GM18505 (cell line): ENCODE measurements at regions not wholly inside any gene's neighbourhood (a gene's known extent, or its start where the extent isn't known, plus 50 kb on each side); places are given as distances from the start of the nearest gene placed in this dataset.

Experiments
- ATAC-seq: cut with Tn5 transposase; IDR thresholded peaks from one replicate; pipeline ENCODE4 v1.9.1; 2021; ENCODE audit not compliant: unreplicated experiment
- POLR2A ChIP-seq: IDR thresholded peaks from 4 replicates; pipeline ENCODE4 v1.6.1; 2011; ENCODE audit warnings: borderline replicate concordance; ENCODE audit not compliant: insufficient read depth, insufficient read length; ENCODE audit errors: extremely low read depth

DNA sequence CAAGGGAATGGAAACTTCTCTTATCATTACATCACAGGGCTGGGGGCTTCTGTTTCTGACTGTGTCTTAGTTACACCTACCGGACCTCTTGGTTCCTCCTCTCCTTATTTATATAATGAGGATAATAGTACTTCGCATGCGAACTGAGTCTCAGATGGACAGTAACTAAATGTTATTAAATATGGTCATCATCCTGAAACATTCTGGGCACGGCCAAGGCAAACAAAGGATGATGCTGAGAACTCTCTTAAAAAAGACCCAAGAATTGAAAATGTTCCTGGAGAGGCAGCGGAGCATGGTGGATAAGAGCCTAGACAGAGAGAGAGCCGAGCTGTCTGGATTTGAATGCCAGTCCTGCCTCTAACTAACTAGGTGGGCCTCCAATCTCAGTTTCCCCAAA is 119.8 kb upstream of the SASH1 start:
- ATAC-seq: no peak

DNA sequence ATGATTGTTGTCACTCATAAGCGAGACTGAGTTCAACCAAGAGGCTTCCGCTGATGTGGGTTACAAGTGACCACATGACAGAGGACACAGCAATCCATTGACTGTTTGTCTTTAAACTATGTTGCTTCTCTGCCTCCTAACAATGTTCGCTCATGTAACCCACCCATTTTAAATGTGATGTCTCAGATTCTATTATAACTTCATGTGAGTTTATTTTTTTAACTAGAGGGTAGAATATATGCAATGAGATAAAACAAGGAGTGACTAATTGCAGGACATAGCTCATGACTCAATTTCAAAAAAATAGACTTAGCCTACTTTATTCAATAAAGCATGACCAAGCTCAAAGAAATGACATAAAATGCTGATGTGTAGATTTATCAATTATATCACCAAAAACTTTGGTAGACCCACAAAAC is 119.2 kb upstream of the SASH1 start:
- TF ChIP-seq POLR2A: no peak
- no peak for ATAC-seq

More for the DNA sequence above, 119.8 kb upstream of the SASH1 start:
- TF ChIP-seq POLR2A: no peak

- no peak for ATAC-seq
- TF ChIP-seq POLR2A: no peak
Measured at GRCh38 chr6:148225871-148226270, 116.8 kb upstream of the SASH1 start.

DNA sequence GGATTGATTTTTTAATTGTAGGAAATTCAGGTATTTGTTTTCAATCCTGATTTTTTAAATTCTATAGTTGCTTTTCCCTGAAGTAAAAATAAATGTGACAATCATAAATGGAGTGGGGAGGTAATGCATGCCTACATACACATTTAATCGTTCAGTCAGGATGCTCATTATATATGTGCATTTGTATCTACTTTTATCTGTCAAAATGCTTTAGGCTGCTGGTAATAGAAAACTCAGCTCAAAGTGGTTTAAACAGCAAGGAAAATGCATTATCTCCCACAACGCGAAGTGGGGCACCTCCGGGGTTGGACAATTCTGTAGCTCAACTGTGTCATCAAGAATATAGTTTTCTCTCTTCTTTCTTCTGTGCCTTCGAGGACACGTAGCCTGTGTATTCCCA is 116.4 kb upstream of the SASH1 start:
- no peak for ATAC-seq
- no peak for TF ChIP-seq POLR2A

DNA sequence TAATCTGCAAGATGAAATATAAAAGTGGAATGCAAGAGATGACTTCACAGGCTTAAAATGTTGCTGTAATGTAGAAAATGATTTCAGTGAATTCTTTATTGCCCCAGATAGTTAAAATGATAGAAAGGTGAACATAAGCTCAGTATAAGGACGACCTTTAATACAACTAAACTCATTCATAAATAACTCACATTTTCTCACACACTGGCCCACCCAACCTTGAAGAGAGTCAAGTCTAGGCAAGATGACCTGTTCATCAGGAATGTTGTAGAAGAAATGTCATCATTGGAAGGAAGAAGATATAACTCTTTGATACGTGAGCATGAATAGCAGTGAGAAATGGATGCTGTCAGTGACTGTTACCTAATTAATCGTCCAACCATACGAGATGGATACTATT is 111.1 kb upstream of the SASH1 start:
- no peak for ATAC-seq
- no peak for TF ChIP-seq POLR2A

GRCh38 chr6:148235446-148235845 is 107.2 kb upstream of the SASH1 start:
- no peak for ATAC-seq
- TF ChIP-seq POLR2A: no peak

GRCh38 chr6:148238713-148239112 is 103.9 kb upstream of the SASH1 start:
- no peak for ATAC-seq
- no peak for TF ChIP-seq POLR2A

DNA sequence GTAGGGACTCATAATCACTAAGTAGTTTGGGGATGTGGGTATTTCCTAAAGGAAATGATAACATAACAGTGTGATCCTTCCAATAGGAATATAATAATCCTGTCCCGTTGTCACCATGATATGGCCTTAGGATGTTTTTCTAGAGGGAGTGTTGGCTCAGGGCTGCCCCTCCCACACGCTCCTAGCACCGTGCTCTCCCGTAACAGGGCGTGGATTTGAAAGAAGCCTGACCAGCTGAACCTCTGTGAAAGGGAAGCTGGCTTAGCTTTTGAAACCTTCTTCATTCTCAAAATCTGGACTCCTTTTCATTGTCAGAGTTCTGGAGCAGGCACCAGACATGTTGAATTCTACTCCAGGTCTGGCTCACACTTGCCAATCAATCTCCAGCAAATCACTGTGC is 103.4 kb upstream of the SASH1 start:
- no peak for TF ChIP-seq POLR2A
- ATAC-seq: no peak

- ATAC-seq: no peak
- no peak for TF ChIP-seq POLR2A
Measured at GRCh38 chr6:148239801-148240460, 102.7 kb upstream of the SASH1 start.

DNA sequence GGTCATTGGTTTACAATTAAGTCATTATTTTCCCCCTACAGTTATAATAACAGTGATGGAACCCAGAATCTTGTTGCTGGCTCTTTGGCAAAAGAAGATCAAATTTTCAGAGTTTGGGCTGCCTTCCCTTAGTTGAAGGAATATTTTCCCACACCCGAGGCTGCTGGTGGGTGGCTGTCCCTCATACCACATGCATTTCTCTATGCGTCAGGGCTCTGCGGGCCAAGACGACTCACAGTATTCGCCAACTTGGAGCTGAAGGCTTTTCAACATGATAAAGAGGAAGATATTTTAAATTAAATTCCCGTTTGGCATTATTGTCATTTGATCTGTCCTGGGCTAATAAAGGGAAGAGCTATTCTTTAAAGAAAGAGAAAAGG is 102.2 kb upstream of the SASH1 start:
- no peak for ATAC-seq
- TF ChIP-seq POLR2A: no peak

DNA sequence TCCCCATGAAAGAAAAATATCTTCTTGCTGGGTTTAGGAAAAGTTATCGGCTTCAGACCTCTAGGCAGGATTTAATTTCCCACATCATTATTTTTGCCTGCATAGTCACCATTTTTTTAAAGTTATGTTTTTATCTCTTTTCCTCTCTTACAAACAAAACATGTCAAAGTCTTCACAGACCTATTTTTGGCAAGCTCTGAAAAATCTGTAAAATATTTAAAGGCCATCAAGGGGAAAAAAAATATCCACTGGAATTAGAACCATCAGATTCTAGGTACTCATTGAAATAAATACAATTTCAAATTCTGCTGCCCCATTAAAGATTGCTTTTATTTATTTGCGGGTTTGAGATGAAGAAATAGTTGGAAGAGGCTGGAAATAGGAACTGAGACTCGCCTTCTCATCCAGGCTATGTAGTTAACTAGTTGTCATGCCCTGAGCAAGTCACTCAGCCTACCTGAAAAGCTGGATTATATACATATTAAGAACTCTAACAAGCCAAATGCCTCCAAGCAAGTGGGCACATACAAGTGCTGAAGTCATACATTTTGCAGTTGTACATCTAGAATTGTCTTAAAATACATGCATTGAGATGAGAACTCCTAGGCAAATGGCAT is 101.7 kb upstream of the SASH1 start:
- no peak for ATAC-seq
- no peak for TF ChIP-seq POLR2A

DNA sequence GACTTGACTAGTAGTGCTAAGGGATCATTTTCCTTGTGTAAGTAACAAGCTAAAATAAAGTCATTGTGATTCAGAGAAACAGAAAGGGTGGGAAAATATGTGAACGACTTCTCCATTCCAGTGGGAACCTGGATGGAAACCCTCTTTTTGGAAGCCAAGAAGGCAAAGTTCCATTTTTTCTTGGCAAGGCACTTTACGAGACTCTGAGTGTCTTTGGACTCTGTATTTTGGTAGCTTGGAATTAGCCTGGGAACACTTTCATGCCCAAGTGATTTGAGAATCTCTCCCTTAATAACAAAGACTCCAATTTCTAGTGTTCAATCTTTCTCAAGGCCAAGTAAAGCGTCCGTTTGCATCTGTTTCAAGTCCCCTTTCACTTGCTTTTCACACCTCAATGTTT is 100.5 kb upstream of the SASH1 start:
- ATAC-seq: no peak
- no peak for TF ChIP-seq POLR2A

GRCh38 chr6:148244217-148244935 is 98.3 kb upstream of the SASH1 start:
- no peak for TF ChIP-seq POLR2A
- no peak for ATAC-seq

DNA sequence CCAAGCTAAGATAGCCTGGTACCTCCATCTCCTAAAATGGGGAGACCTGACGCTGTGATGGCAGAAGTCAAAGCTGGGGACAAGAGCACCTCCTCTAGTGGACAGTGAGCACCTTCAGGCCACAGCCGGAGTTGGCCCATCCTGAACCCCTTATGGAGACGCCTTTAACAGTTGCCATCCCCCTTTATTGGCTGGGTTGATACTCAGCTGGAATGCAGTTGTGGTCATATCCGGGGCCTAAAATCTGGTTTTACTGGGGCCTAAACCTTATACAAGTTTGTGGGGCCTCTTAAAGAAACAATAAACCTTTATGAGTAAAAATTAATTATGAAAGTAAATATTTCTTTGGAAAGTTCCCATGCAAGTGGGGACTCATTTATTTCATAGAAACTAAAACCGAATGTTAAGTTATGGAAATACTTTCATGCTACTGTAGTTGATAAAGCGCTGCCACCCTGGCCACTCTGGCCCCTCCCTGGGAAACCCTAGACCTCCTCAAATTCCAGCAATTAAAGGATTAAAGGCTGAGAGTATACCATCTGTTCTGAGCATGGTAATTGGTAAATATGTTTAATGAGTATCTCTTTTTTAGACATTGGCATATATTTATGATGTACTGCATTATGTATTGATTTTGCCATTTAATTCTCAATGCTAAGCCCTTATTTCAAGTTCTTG is 95.1 kb upstream of the SASH1 start:
- TF ChIP-seq POLR2A: no peak
- ATAC-seq: no peak

GRCh38 chr6:148249160-148249559 is 93.5 kb upstream of the SASH1 start:
- ATAC-seq: no peak

More at GRCh38 chr6:148249160-148249559, 93.5 kb upstream of the SASH1 start:
- no peak for TF ChIP-seq POLR2A
